IPS DF 6.9 (cell line): ENCODE measurements at regions not wholly inside any gene's neighbourhood (a gene's known extent, or its start where the extent isn't known, plus 50 kb on each side); places are given as distances from the start of the nearest gene placed in this dataset.

Experiments used
- DNase-seq: peaks from one replicate; pipeline ENCODE4 v3.0.0-alpha.2; 2013; ENCODE audit warnings: low read depth, low spot score
- H3K27ac ChIP-seq: one replicate; pipeline ENCODE4 v1.5.1; 2013; ENCODE audit warnings: low read length, control low read depth
- H3K27me3 ChIP-seq: 2 replicates; pipeline ENCODE4 v1.6.1; 2013; ENCODE audit warnings: mild to moderate bottlenecking, low read length; ENCODE audit not compliant: control insufficient read depth, insufficient read depth
- H3K36me3 ChIP-seq: 2 replicates; pipeline ENCODE4 v1.6.1; 2013; ENCODE audit warnings: low read length; ENCODE audit not compliant: control insufficient read depth, insufficient read depth
- H3K4me1 ChIP-seq: 2 replicates; pipeline ENCODE4 v1.6.1; 2013; ENCODE audit warnings: low read length; ENCODE audit not compliant: control insufficient read depth, insufficient read depth
- H3K4me3 ChIP-seq: 2 replicates; pipeline ENCODE4 v1.5.1; 2013; ENCODE audit warnings: mild to moderate bottlenecking, low read length
- H3K9me3 ChIP-seq: 2 replicates; pipeline ENCODE4 v1.6.1; 2013; ENCODE audit warnings: low read length, inconsistent platforms; ENCODE audit not compliant: control insufficient read depth, insufficient read depth
- WGBS: extraction: QIAGEN DNeasy Blood & Tissue Kit; methylation state at CpG from one replicate; pipeline ENCODE4 v1.1.7; 2013; ENCODE audit warnings: mixed read lengths, missing lambda C conversion rate; ENCODE audit not compliant: insufficient read length, insufficient coverage; 5-methylcytosine and 5-hydroxymethylcytosine counted together

- no peaks in the 10 kb centered on the region for H3K36me3 ChIP-seq
- no peaks in the 10 kb centered on the region for H3K27me3 ChIP-seq
- H3K4me3 ChIP-seq: no peak overlapping the region
- H3K27ac ChIP-seq: no peak overlapping the region
- no peak for DNase-seq
- no peaks in the 10 kb centered on the region for H3K4me1 ChIP-seq
- H3K9me3 ChIP-seq: no peaks in the 10 kb centered on the region
- WGBS: no CpG with 5 or more reads among the region's 2 CpGs
These were observed 115.1 kb upstream of the ST6GAL2 start for GRCh38 chr2:107001062-107001461.

DNA sequence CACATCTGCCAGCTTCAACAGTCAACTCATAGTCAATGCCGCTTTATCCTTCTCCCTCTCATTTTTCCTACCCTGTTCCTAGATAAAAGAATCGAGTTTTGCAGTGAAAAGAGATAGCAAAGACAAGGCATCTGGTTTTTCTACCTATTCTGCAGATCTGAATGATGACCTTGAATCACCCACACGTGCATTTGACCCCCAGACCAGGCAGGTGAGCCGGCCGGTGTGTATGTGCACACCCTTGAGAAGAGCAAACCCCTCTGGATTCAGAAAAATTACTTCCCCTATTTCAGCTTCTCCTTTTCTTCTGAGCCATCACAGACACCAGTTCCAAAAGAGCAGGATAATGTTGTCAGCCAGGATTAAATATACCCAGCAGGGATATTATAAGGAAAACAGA is 115.6 kb upstream of the ST6GAL2 start:
- no peaks in the 10 kb centered on the region for H3K9me3 ChIP-seq
- no peak for DNase-seq
- WGBS: no CpG with 5 or more reads among the region's 5 CpGs
- no peaks in the 10 kb centered on the region for H3K27me3 ChIP-seq
- no peaks in the 10 kb centered on the region for H3K36me3 ChIP-seq
- no peak overlapping the region for H3K27ac ChIP-seq
- no peaks in the 10 kb centered on the region for H3K4me1 ChIP-seq
- no peak overlapping the region for H3K4me3 ChIP-seq

GRCh38 chr2:107001964-107002696 is 116.2 kb upstream of the ST6GAL2 start:
- no peaks in the 10 kb centered on the region for H3K36me3 ChIP-seq
- no peak for DNase-seq
- no peak overlapping the region for H3K4me3 ChIP-seq
- no peaks in the 10 kb centered on the region for H3K27me3 ChIP-seq
- no peak overlapping the region for H3K27ac ChIP-seq
- H3K9me3 ChIP-seq: no peaks in the 10 kb centered on the region
- H3K4me1 ChIP-seq: no peaks in the 10 kb centered on the region
- no CpG with 5 or more reads among the region's 4 CpGs for WGBS

DNA sequence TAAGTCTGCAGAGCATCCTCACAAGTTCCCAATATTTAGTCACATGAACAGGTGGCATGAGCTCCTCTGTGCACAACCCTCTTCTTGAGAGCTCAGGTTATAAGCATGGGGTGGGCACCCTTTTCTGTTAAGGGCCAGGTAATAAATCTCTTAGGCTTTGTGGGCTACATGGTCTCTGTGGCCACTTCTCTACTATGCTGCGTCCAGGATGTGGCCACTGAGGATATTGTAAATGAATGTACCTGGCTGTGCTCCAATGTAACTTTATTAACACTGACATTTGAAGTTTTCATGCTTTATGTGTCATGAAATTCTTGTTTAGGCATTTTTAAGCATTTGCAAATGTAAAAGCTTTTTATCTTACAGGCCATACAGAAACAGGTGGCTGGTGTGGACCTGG is 116.8 kb upstream of the ST6GAL2 start:
- Histone ChIP-seq H3K4me1 (no peaks in the 10 kb centered on the region), H3K4me3 (no peak overlapping the region), H3K9me3 (no peaks in the 10 kb centered on the region), H3K27ac (no peak overlapping the region), H3K36me3 (no peaks in the 10 kb centered on the region), H3K27me3 (no peaks in the 10 kb centered on the region)
- DNase-seq: no peak
- WGBS: no CpG with 5 or more reads among the region's 1 CpG

GRCh38 chr2:107005853-107006252 is 119.9 kb upstream of the ST6GAL2 start:
- DNase-seq: no peak
- H3K4me1 ChIP-seq: no peaks in the 10 kb centered on the region
- no peaks in the 10 kb centered on the region for H3K36me3 ChIP-seq
- H3K4me3 ChIP-seq: no peak overlapping the region
- no peaks in the 10 kb centered on the region for H3K27me3 ChIP-seq
- WGBS: no CpG with 5 or more reads among the region's 6 CpGs
- H3K9me3 ChIP-seq: no peaks in the 10 kb centered on the region
- H3K27ac ChIP-seq: no peak overlapping the region

- Histone ChIP-seq H3K36me3 (no peaks in the 10 kb centered on the region), H3K4me3 (no peak overlapping the region), H3K27me3 (no peaks in the 10 kb centered on the region), H3K4me1 (no peaks in the 10 kb centered on the region), H3K27ac (no peak overlapping the region), H3K9me3 (no peaks in the 10 kb centered on the region)
- no peak for DNase-seq
- no CpG with 5 or more reads among the region's 2 CpGs for WGBS
These were observed 120.9 kb upstream of the ST6GAL2 start for GRCh38 chr2:107006836-107007235.

DNA sequence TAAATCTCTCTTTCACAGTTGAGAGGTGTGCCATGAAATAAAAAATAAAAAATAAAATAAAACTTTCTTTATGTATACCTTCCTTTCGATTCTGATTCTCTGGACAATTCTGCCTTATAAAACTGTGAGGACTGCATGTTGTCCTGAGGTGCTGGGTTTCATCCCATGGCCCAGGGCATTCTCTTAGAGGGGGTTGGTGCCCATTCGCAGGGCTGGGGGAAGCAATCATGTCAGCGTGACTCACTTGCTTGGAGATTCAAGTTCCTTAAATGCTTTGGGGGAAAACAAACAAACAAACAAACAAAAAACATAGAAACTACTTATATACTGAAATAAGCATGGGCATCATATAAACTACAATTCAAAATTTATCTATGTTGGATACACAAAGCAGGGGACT is 122.0 kb upstream of the ST6GAL2 start:
- Histone ChIP-seq H3K27ac (no peak overlapping the region), H3K4me1 (no peaks in the 10 kb centered on the region), H3K9me3 (no peaks in the 10 kb centered on the region), H3K27me3 (no peaks in the 10 kb centered on the region), H3K4me3 (no peak overlapping the region), H3K36me3 (no peaks in the 10 kb centered on the region)
- no peak for DNase-seq
- WGBS: no CpG with 5 or more reads among the region's 3 CpGs

DNA sequence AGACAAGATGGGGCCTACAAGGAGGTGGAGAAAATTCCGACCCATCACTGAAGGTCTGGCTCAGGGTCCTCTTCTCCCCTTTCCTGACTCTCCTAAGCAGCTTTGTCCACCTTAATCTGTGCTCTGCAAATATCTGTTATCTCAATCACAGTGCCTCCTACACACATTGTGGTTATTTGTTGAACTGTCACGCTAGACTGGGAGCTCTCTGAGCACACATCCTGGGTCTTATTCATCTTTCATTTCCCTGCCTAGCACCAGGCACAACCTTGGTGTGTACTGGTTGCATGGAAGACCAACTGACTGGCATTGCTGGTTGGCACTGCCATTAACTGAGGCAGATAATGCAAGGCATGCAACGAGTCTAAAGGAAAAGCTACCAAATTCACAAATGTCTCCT is 122.9 kb upstream of the ST6GAL2 start:
- no CpG with 5 or more reads among the region's 3 CpGs for WGBS
- H3K27ac ChIP-seq: no peak overlapping the region
- no peak for DNase-seq

GRCh38 chr2:107009275-107009674 is 123.3 kb upstream of the ST6GAL2 start:
- WGBS: no CpG with 5 or more reads among the region's 3 CpGs
- no peaks in the 10 kb centered on the region for H3K9me3 ChIP-seq
- H3K4me1 ChIP-seq: no peaks in the 10 kb centered on the region
- H3K27ac ChIP-seq: no peak overlapping the region
- no peaks in the 10 kb centered on the region for H3K36me3 ChIP-seq
- H3K4me3 ChIP-seq: no peak overlapping the region
- H3K27me3 ChIP-seq: no peaks in the 10 kb centered on the region
- DNase-seq: no peak

More for the DNA sequence above, 122.9 kb upstream of the ST6GAL2 start:
- Histone ChIP-seq H3K36me3 (no peaks in the 10 kb centered on the region), H3K4me3 (no peak overlapping the region), H3K27me3 (no peaks in the 10 kb centered on the region), H3K4me1 (no peaks in the 10 kb centered on the region), H3K9me3 (no peaks in the 10 kb centered on the region)

- Histone ChIP-seq H3K36me3 (no peaks in the 10 kb centered on the region), H3K9me3 (no peaks in the 10 kb centered on the region), H3K4me1 (no peaks in the 10 kb centered on the region), H3K4me3 (no peak overlapping the region), H3K27me3 (no peaks in the 10 kb centered on the region), H3K27ac (no peak overlapping the region)
- 100% methylated on average over 1 of the region's 5 CpGs for WGBS
- no peak for DNase-seq
These were observed 126.8 kb upstream of the ST6GAL2 start for GRCh38 chr2:107012714-107013306.

GRCh38 chr2:107013884-107014283 is 127.9 kb upstream of the ST6GAL2 start:
- H3K36me3 ChIP-seq: no peaks in the 10 kb centered on the region
- no peaks in the 10 kb centered on the region for H3K9me3 ChIP-seq
- H3K27me3 ChIP-seq: no peaks in the 10 kb centered on the region
- no CpG with 5 or more reads among the region's 2 CpGs for WGBS
- H3K4me3 ChIP-seq: no peak overlapping the region
- no peak for DNase-seq
- H3K27ac ChIP-seq: no peak overlapping the region
- H3K4me1 ChIP-seq: no peaks in the 10 kb centered on the region
